PC-3 (cell line): ENCODE measurements at regions not wholly inside any gene's neighbourhood (a gene's known extent, or its start where the extent isn't known, plus 50 kb on each side); places are given as distances from the start of the nearest gene placed in this dataset.
A peak's percentile ranks its signal among the peaks of the same experiment; 100 is the strongest.

Experiments
- EZH2 ChIP-seq: fragments of 300-600 bp; sonication (generic); IDR thresholded peaks from one replicate; pipeline ENCODE4 v1.6.1; 2017; ENCODE audit warnings: antibody characterized with exemption, mild to moderate bottlenecking, low read length; ENCODE audit not compliant: unreplicated experiment
- EZH2phosphoT487 ChIP-seq: fragments of 300-600 bp; sonication (generic); IDR thresholded peaks from 2 replicates; pipeline ENCODE4 v1.6.1; 2018; ENCODE audit warnings: mild to moderate bottlenecking, antibody characterized with exemption, low read length, borderline replicate concordance
- TF ChIP-seq, protein P1 (sequence below): fragments of 300-600 bp; sonication (generic); conservative IDR thresholded peaks from 2 replicates; pipeline ENCODE4 v1.5.1; 2017; ENCODE audit warnings: antibody characterized with exemption, low read depth, mild to moderate bottlenecking, low read length

DNA sequence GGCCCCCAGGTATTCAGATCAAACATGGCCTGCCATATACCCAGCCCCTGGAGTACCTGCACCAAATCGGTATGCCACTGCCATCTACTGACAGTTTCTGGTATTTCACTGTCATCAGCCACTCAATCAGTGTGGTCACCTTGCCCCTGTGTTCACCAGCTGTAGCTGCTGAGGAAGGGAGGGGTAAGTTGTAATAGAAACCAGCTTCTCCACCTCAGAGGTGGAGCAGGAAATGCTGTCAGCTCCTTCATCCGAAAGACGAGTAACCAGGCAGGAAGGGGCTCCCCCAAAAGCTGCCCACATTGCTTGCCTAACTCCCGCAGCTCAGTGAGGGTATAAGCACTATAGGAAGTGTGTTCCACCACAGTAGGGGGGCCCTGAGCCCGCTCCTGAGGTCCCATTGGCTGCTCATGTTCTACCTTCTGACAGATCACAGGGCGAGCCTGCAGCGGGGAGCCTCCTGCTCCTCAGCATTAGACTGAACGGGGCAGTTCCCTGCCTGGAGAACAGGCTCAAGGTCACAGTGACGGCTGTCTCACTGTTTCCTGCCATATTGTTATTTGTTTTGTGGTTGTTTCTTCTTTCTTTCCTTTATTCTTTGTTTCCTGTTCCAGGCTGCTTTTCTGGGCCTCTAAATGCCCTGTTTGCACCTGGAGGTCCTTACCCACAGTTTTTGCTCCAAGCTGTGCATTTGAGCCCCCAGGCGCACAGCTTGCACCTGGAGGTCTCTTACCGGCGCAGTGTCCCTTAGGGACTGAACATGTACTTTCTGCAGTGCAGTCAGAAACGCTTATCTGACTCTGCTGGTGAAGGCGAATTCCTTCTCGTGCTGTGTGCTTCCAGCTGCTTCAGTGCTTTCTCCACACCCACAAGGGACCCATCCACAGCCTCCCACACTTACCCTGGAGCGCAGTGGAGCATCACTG, 1638.3 kb downstream of the MRPL39 start:
- TF ChIP-seq, protein P1, sequence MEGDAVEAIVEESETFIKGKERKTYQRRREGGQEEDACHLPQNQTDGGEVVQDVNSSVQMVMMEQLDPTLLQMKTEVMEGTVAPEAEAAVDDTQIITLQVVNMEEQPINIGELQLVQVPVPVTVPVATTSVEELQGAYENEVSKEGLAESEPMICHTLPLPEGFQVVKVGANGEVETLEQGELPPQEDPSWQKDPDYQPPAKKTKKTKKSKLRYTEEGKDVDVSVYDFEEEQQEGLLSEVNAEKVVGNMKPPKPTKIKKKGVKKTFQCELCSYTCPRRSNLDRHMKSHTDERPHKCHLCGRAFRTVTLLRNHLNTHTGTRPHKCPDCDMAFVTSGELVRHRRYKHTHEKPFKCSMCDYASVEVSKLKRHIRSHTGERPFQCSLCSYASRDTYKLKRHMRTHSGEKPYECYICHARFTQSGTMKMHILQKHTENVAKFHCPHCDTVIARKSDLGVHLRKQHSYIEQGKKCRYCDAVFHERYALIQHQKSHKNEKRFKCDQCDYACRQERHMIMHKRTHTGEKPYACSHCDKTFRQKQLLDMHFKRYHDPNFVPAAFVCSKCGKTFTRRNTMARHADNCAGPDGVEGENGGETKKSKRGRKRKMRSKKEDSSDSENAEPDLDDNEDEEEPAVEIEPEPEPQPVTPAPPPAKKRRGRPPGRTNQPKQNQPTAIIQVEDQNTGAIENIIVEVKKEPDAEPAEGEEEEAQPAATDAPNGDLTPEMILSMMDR: peak; percentile 90
- TF ChIP-seq EZH2phosphoT487 (no peak), EZH2 (no peak)
